Effector memory CD4-positive, alpha-beta T cell (primary cell): ENCODE measurements at regions not wholly inside any gene's neighbourhood (a gene's known extent, or its start where the extent isn't known, plus 50 kb on each side); places are given as distances from the start of the nearest gene placed in this dataset.
"Not testable (repeated sequence)": the region's sequence is repeated elsewhere in the genome, so short reads cannot be mapped to it uniquely, and the experiment has no call there.

ENCODE experiments used
- DNase-seq, 3 donors: peaks; one replicate each; pipeline ENCODE4 v3.0.0-alpha.2; 2020
- H3K27ac ChIP-seq: 2 replicates; pipeline ENCODE4 v1.7.0; 2013; ENCODE audit warnings: mild to moderate bottlenecking, low read length, moderate library complexity; ENCODE audit not compliant: insufficient read depth, poor library complexity, severe bottlenecking
- H3K27me3 ChIP-seq: replicated peaks from 2 replicates; pipeline ENCODE4 v1.7.0; 2013; ENCODE audit warnings: mild to moderate bottlenecking, low read length; ENCODE audit not compliant: insufficient read depth, control insufficient read depth, poor library complexity, severe bottlenecking
- H3K36me3 ChIP-seq: 2 replicates; pipeline ENCODE4 v1.7.0; 2013; ENCODE audit warnings: mild to moderate bottlenecking, low read length, moderate library complexity; ENCODE audit not compliant: control insufficient read depth, insufficient read depth
- H3K4me1 ChIP-seq: 2 replicates; pipeline ENCODE4 v1.7.0; 2013; ENCODE audit warnings: low read length, mild to moderate bottlenecking; ENCODE audit not compliant: control insufficient read depth, insufficient read depth, poor library complexity, severe bottlenecking
- H3K4me3 ChIP-seq: 2 replicates; pipeline ENCODE4 v1.7.0; 2013; ENCODE audit warnings: low read length, low read depth, mild to moderate bottlenecking; ENCODE audit not compliant: insufficient read depth, poor library complexity, severe bottlenecking
- H3K9me3 ChIP-seq: 2 replicates; pipeline ENCODE4 v1.7.0; 2013; ENCODE audit warnings: mild to moderate bottlenecking, low read length, moderate library complexity; ENCODE audit not compliant: control insufficient read depth

- Histone ChIP-seq H3K4me3 (no peak overlapping the region), H3K27me3 (no peaks in the 10 kb centered on the region), H3K27ac (no peak overlapping the region), H3K9me3 (no peaks in the 10 kb centered on the region), H3K4me1 (no peaks in the 10 kb centered on the region), H3K36me3 (no peaks in the 10 kb centered on the region)
- no peak for DNase-seq
Observed at GRCh38 chr5:82424211-82424610, 146.1 kb upstream of the RPS23 start.

DNA sequence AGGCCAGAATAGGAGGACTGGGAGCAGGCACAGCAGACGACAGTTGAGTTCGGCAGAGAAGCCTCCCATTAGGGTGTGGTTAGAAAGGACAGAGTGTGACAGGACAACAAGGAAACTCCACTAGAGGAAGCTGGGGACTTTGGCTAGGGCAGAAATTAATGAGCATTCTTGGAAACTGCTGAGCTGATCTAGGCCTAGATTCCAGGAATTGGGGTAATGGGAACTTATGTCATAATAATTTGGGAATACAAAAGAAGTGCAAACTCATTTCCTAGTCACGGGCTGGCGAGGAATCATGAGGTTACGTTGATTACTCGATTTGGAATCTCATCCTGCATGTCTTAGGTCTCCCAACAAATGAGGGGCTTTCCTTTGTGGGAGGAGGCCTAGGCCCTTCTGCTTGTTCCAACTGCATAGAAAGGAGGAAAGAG, 144.6 kb upstream of the RPS23 start:
- no peak for DNase-seq
- no peak overlapping the region for H3K4me3 ChIP-seq
- H3K9me3 ChIP-seq: no peaks in the 10 kb centered on the region
- H3K4me1 ChIP-seq: no peaks in the 10 kb centered on the region
- H3K36me3 ChIP-seq: no peaks in the 10 kb centered on the region
- no peak overlapping the region for H3K27ac ChIP-seq
- no peaks in the 10 kb centered on the region for H3K27me3 ChIP-seq

DNA sequence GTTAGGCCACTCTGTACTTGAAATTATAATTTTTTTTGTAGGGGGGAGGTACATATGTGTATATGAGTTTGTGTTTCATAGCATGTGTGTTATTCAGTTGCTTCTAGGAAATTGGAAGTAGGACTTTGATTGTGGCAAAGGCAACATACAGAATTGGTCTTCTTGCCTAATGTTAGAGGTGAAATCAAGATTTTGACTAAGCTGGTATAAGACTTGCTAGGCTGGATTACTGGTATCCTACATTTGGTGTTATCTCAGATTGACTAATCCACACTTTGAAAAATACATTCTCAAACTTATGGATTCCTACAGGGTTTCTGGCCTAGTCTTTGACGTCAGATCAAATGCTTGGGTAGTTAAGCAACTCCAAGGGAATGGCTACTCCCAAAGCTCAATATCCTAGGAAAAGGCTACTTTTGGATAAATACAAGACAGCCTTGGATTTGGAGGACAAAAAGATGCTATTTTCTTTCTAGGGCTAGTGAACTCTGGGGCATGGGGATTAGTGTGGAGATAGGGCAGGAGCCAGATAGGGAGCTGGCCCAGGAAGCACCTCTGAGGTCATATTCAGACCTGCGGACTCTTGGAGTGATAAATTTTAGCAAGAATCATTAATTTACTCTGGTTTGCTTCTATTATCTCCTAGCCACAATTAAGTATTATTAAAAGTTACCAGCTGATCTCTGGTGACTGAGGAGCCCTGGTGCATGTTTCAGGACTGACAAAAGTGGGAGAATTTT, 144.0 kb upstream of the RPS23 start:
- Histone ChIP-seq H3K27ac (no peak overlapping the region), H3K4me1 (no peaks in the 10 kb centered on the region)

DNA sequence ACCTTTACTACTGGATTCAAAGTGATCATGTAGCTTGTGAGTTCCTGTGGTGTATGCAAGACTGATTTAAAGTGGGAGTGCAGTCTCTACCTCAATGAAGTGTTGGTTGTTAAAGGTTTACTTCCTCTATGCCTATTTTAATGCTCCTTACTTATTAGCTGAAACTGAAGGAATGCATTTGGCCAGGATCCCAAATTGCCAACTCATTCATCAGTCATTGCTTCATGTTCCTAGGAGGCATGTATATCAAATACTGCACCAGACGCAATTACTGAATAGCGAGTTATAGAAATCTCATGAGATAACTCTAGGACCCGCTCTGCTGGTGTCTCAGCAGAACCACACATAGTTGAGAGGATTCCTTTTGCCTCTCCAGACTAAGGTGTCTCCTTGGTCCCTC, 143.0 kb upstream of the RPS23 start:
- H3K27me3 ChIP-seq: no peaks in the 10 kb centered on the region
- H3K9me3 ChIP-seq: no peaks in the 10 kb centered on the region
- H3K36me3 ChIP-seq: no peaks in the 10 kb centered on the region
- DNase-seq: no peak
- H3K4me1 ChIP-seq: no peaks in the 10 kb centered on the region
- H3K27ac ChIP-seq: no peak overlapping the region
- H3K4me3 ChIP-seq: no peak overlapping the region

More for the DNA sequence above, 144.0 kb upstream of the RPS23 start:
- no peaks in the 10 kb centered on the region for H3K27me3 ChIP-seq
- H3K4me3 ChIP-seq: no peak overlapping the region
- H3K36me3 ChIP-seq: no peaks in the 10 kb centered on the region
- DNase-seq: no peak
- no peaks in the 10 kb centered on the region for H3K9me3 ChIP-seq

DNA sequence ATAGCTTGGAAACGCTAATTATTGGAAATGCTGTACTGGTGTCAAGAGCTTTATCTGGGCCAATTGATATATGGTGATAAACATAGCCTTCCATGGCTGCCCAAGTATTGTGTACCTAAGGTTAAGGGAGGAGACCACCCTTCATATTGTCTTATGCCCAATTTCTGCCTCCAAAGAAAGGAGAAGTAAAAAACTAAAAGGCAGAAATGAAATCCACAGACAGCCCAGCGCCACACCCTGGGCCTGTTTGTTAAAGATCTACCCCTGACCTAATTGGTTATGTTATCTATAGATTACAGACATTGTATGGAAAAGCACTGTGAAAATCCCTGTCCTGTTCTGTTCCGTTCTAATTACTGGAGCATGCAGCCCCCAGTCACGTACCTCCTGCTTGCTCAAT, 142.4 kb upstream of the RPS23 start:
- not testable (repeated sequence) for H3K9me3 ChIP-seq, DNase-seq, H3K4me1 ChIP-seq, H3K27ac ChIP-seq, H3K4me3 ChIP-seq, H3K27me3 ChIP-seq, H3K36me3 ChIP-seq

- no peaks in the 10 kb centered on the region for H3K36me3 ChIP-seq
- no peak overlapping the region for H3K4me3 ChIP-seq
- H3K27me3 ChIP-seq: no peaks in the 10 kb centered on the region
- H3K9me3 ChIP-seq: no peaks in the 10 kb centered on the region
- H3K27ac ChIP-seq: no peak overlapping the region
- no peaks in the 10 kb centered on the region for H3K4me1 ChIP-seq
- no peak for DNase-seq
Observed at GRCh38 chr5:82419559-82420332, 141.6 kb upstream of the RPS23 start.

DNA sequence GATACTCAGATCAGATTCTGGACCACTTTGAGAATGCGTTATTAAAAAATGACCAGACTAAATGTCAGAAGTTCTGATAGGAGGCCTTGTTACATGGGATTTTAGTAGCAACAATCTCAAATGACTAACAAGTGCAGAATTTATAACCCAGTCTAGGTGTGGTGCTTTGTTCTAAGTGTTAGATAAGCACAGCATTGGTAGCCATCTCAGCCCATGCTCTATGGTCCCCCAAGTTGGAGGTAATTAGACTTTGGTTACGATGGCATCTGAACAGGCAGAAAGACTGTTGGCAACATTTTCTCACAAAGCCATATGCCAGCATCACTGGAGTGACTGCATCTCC, 140.4 kb upstream of the RPS23 start:
- Histone ChIP-seq H3K27ac (no peak overlapping the region), H3K9me3 (no peaks in the 10 kb centered on the region), H3K4me1 (no peaks in the 10 kb centered on the region), H3K36me3 (no peaks in the 10 kb centered on the region), H3K4me3 (no peak overlapping the region), H3K27me3 (no peaks in the 10 kb centered on the region)
- no peak for DNase-seq

- no peak for DNase-seq
- Histone ChIP-seq H3K27me3 (no peaks in the 10 kb centered on the region), H3K27ac (no peak overlapping the region), H3K4me3 (no peak overlapping the region), H3K4me1 (no peaks in the 10 kb centered on the region), H3K9me3 (no peaks in the 10 kb centered on the region), H3K36me3 (no peaks in the 10 kb centered on the region)
Observed at GRCh38 chr5:82417776-82418607, 139.8 kb upstream of the RPS23 start.

GRCh38 chr5:82416512-82416911, 138.4 kb upstream of the RPS23 start:
- Histone ChIP-seq H3K27me3 (no peaks in the 10 kb centered on the region), H3K4me3 (no peak overlapping the region), H3K9me3 (no peaks in the 10 kb centered on the region), H3K4me1 (no peaks in the 10 kb centered on the region), H3K36me3 (no peaks in the 10 kb centered on the region), H3K27ac (no peak overlapping the region)
- DNase-seq: no peak

GRCh38 chr5:82414041-82414388, 135.9 kb upstream of the RPS23 start:
- no peaks in the 10 kb centered on the region for H3K9me3 ChIP-seq
- H3K36me3 ChIP-seq: no peaks in the 10 kb centered on the region
- no peaks in the 10 kb centered on the region for H3K4me1 ChIP-seq
- DNase-seq: no peak
- no peak overlapping the region for H3K4me3 ChIP-seq
- no peak overlapping the region for H3K27ac ChIP-seq
- H3K27me3 ChIP-seq: no peaks in the 10 kb centered on the region
